ENCODE measurements at regions not wholly inside any gene's neighbourhood (a gene's known extent, or its start where the extent isn't known, plus 50 kb on each side); places are given as distances from the start of the nearest gene placed in this dataset.

DNA sequence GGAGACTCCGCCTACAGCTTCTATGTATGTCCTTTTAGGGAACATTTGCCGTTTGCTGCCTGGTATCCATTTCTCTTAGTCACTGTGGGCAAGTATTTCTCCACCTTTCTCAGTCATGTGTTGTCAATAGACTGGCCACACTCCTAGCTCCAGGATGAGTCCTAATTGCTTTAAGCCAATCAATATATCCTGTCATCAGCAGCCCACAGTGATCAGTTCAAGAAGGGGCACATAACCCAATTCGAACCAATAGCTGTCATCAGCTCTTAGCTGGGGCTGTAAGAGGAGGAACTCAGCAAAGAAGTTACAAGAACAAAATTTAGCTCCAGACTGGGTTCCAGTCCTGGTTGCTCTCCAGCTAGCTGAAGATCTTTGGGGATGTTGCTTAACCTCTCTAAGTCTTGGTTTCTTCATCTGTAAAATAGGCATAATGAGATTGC, 70.7 kb upstream of the MAN2A1 start:
- no peak for TF ChIP-seq EZH2 (IDR thresholded peaks at IDR 0.05; ENCODE audit: borderline replicate concordance, low read depth, low read length, poor library complexity, severe bottlenecking)
- TF ChIP-seq, protein P1, sequence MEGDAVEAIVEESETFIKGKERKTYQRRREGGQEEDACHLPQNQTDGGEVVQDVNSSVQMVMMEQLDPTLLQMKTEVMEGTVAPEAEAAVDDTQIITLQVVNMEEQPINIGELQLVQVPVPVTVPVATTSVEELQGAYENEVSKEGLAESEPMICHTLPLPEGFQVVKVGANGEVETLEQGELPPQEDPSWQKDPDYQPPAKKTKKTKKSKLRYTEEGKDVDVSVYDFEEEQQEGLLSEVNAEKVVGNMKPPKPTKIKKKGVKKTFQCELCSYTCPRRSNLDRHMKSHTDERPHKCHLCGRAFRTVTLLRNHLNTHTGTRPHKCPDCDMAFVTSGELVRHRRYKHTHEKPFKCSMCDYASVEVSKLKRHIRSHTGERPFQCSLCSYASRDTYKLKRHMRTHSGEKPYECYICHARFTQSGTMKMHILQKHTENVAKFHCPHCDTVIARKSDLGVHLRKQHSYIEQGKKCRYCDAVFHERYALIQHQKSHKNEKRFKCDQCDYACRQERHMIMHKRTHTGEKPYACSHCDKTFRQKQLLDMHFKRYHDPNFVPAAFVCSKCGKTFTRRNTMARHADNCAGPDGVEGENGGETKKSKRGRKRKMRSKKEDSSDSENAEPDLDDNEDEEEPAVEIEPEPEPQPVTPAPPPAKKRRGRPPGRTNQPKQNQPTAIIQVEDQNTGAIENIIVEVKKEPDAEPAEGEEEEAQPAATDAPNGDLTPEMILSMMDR (conservative IDR thresholded peaks at IDR 0.05; ENCODE audit: low read depth, low read length) = no peak
